ES-I3 (cell line): ENCODE measurements at regions not wholly inside any gene's neighbourhood (a gene's known extent, or its start where the extent isn't known, plus 50 kb on each side); places are given as distances from the start of the nearest gene placed in this dataset.

Source experiments
- H3K36me3 ChIP-seq: 2 replicates; pipeline ENCODE4 v1.6.1; 2013; ENCODE audit warnings: mild to moderate bottlenecking, low read length, control low read depth, moderate library complexity; ENCODE audit not compliant: insufficient read depth
- H3K4me1 ChIP-seq: 2 replicates; pipeline ENCODE4 v1.6.1; 2013; ENCODE audit warnings: mild to moderate bottlenecking, control low read depth, low read length; ENCODE audit not compliant: insufficient read depth
- H3K9ac ChIP-seq: 2 replicates; pipeline ENCODE4 v1.6.1; 2013; ENCODE audit warnings: low read depth, mild to moderate bottlenecking, low read length, moderate library complexity
- H3K9me3 ChIP-seq: 2 replicates; pipeline ENCODE4 v1.6.1; 2013; ENCODE audit warnings: mild to moderate bottlenecking, low read length, moderate library complexity; ENCODE audit not compliant: control insufficient read depth, insufficient read depth

DNA sequence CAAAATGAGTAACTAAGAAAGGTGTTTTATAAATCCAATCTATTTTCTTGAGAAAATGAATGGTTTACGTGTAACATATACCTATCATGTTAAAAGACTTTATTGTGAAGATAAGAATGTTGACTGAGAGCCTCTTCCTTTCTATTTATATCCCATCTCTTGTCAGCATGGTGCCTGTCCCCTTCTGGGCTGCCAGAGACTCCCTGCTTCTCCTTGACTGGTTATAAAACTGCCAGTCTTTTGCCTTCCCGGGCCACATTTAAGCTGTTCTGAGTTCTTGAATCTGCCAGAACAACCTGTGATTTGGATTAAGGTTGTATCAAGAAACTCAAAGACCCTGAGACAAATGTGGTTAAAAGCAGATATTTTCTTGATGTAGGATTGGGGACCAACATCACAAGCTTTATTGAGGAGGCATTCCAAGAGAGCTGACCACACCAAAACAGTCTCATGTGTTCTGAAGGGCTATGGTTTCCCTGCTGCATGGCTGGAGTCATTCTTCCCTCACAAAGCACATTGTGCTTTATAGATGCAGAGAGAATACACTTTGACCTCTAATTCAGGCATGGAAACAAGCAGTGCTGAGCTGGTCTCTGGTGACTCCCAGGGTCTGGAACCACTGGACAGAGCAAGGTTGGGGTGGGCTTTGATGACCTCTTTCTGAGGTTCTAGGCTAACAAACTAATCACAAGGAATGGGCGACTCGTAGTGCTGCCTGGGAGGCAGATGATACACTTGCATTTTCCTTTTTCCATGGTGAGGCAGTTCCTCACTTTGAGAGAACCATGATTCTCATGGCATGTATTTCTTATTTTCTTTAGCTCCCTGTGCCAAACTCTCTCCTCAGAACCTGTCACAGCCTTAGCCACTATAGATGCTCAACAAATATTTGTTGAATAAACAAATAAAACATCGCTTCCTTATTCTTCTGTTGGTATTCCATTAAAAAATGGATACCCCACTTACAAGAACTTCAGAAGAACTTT is 205.0 kb upstream of the PREP start:
- Histone ChIP-seq H3K4me1 (no peaks in the 10 kb centered on the region), H3K9ac (no peak overlapping the region), H3K36me3 (no peaks in the 10 kb centered on the region; the same call in 1 of the 2 replicates), H3K9me3 (no peaks in the 10 kb centered on the region)

DNA sequence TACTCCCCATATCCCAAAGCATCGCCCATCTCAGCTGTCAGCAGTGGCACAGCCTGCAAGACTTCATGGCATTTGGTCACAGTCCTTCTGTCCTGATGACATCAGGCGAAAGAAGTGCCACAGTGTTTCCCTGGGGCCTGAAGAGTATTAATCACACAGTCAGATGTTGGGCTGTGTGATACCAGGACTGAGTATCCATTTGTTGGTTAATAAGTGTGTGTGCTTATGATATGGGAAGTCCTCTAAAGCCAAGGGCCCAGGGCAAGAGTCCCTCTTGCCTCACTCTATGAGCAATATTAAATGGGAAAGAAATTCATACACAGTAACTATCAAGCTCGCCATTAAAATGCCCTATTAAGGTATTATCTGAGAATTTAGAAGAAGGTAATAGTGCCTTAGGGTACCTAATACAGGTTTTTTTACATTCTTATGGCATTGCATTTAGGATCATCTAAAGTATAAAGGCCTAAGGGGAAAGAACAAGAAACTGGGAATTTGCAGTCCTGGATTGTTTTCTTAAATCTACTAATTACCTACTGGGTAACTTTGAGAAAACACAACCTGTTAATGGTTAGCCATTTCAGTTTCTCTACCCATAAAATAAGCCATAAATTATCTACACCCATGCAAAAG is 204.1 kb upstream of the PREP start:
- Histone ChIP-seq H3K9me3 (no peaks in the 10 kb centered on the region), H3K9ac (no peak overlapping the region), H3K4me1 (0 out of 2 replicates have a peak, but pooled peaks cover under 1% of the 10 kb centered on the region), H3K36me3 (no peaks in the 10 kb centered on the region; the same call in 1 of the 2 replicates)

DNA sequence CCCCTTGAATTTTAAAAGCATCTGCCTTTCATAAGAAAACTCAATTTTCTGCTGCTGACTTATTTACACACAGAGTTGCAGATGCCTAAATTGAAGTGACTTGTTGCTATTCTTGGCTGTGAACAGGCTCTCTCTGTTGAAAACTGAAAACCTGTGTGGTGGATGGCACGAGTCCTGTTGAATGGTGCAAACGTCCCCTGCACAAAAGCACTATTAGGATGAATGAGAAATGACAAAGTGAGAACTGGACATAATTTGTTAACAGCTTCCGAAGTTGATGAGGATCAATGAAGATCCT is 201.7 kb upstream of the PREP start:
- Histone ChIP-seq H3K9me3 (no peaks in the 10 kb centered on the region), H3K9ac (no peak overlapping the region), H3K4me1 (peaks cover 16% of the 10 kb centered on the region), H3K36me3 (no peaks in the 10 kb centered on the region; the same call in 1 of the 2 replicates)

DNA sequence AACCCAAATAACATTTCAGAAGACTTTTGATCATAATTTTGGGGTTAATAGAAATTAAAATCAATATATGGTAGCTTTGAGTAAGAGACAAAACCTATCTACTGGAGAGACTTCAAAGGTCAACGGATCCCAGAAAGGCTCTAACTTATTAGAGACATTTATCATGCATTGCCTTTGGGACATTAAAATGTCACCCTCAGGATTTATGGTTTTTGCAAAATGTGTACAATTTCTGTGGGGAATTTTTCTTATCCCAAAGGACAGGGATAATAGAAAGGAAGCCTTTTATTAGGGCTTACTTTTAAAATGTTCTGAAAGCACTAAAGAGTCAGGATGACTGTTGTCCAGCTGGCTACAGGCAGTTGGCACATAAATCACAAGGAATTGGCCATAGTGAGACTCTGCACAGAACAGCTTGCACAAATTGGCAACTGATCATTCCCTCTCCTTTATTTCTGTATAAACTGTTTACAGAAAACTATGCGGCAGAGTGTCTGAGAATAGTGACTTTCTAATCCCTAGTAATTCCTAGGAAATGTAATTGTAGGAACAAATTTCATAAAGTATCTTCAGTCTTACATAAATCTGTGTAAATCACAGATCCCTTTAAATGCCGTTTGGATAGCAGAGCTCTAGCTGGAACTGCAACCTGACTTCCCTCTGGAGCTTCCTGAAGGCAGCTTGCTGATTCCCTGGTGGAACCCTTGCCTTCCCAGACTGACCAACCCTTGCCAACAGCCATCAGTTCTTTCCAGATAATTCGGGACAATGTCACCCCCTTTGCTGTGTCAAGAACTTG is 201.1 kb upstream of the PREP start:
- H3K4me1 ChIP-seq: peaks cover 20% of the 10 kb centered on the region
- no peaks in the 10 kb centered on the region for H3K36me3 ChIP-seq
- no peak overlapping the region for H3K9ac ChIP-seq
- H3K9me3 ChIP-seq: no peaks in the 10 kb centered on the region

DNA sequence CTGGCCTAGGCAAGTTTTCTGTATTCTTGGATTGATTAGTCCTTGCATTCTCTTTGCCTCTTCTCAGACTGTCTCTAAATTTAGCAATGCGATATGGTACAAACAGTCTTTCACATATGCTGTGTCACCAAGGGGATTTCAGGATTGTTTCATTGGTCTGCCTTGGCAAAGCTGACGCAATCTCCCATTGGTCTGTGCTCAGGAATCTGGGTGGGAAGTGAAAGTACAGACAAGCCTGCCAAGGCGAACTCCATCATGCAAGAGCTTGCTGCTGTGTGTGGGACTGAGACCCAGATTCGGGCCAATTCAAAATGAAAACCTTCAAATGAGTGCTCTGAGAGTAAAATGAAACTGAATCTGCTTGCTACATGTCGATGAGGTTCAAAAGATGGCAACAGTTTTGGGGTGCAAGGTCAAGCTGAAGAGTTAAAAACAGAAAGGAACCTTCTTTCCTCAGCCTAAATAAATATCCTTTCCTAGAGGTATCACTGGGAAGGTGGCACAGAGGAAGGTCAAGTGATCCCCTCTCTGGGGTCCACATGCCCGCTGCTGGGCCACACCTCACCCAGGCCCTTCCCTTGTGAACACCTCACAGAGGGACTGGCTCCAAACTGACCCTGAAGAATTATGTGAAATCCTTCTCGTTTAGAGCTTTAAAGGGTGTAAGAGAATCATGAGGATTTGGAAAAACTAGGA is 198.8 kb upstream of the PREP start:
- H3K9ac ChIP-seq: no peak overlapping the region

DNA sequence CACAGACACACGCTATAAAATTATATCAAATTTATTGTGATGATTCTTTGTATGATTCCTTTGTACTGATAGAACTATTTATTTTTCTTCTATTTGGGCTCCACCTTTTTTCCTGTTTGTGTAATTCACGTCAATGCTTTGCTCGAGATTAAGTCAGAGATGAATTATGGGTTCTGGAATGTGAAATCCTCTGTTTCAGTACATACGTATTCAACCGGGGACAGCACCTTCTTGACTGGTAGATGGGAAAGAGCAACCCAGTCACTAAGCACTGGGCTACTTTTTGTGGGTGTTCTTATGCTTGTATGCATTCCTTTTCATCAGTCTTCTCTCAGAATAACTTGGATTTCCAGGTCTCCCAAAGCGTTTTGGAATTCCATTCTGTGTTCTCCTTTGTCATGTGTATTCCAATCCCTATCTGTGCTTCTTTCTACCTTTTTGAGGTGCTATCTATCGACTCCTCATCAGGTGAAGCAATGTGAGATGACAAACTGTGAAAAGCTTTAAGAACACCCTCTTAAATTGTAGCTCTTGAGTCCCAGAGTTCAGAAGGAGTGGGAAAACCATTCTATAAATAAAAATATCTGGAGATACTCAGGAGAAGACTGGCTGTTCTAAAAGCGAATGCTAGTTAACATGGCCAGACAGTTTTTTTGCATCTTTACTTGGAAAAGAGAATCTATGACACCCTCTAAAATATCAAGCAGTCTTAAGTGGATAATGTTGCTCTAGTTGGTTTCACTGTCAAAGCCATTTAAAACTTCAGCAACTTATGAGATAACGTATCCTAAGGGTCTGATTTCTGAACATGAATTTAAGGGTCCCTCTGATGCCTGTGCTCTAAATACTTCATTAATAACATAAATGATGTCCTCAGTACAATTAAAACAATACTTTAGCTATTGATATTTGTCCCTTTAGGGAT is 197.7 kb upstream of the PREP start:
- no peak overlapping the region for H3K9ac ChIP-seq
- H3K36me3 ChIP-seq: no peaks in the 10 kb centered on the region
- peaks cover 29% of the 10 kb centered on the region for H3K4me1 ChIP-seq
- H3K9me3 ChIP-seq: no peaks in the 10 kb centered on the region

More for the DNA sequence above, 198.8 kb upstream of the PREP start:
- peaks cover 20% of the 10 kb centered on the region for H3K4me1 ChIP-seq
- no peaks in the 10 kb centered on the region for H3K9me3 ChIP-seq
- H3K36me3 ChIP-seq: no peaks in the 10 kb centered on the region

DNA sequence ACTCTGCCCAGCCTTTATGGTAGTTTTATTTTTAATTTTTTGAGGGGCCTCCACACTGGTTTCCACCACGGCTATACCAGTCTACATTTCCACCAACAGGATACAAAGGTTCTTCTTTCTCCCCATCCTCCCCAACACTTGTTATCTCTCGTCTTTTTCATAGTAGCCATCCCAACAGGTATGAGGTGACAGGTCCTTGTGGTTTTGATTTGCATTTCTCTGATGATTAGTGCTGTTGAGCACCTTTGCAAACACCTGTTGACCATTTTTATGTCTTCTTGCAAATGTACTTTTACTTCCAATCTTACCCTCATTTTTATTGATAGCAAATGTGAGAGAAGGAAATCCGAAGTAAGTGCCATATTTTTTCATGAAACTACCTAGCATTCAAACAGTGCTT is 195.4 kb upstream of the PREP start:
- Histone ChIP-seq H3K4me1 (peaks cover 48% of the 10 kb centered on the region), H3K36me3 (no peaks in the 10 kb centered on the region), H3K9ac (no peak overlapping the region), H3K9me3 (no peaks in the 10 kb centered on the region)

DNA sequence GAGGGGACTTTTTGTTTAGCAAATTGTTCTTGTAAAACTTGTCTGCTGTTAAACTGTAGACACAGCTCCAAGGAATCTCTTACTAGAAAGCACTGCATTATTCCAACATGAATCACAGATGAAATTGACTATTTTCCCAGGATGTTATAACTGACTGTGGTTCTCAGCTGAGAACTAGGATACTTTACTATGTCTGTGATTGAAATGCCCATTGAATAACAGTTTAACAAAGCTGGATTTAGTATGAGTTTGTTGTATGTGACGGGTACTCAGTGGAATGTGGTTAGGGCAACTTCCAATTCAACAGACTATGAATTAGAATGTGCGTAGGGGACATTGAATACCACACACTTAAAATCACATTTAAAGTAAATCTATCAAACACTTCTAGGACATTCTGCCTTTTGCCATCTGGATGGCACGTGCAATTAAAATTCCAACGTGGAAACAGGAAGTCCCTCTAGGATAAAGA is 193.4 kb upstream of the PREP start:
- Histone ChIP-seq H3K9ac (no peak overlapping the region), H3K36me3 (no peaks in the 10 kb centered on the region), H3K4me1 (peaks cover 55% of the 10 kb centered on the region)

DNA sequence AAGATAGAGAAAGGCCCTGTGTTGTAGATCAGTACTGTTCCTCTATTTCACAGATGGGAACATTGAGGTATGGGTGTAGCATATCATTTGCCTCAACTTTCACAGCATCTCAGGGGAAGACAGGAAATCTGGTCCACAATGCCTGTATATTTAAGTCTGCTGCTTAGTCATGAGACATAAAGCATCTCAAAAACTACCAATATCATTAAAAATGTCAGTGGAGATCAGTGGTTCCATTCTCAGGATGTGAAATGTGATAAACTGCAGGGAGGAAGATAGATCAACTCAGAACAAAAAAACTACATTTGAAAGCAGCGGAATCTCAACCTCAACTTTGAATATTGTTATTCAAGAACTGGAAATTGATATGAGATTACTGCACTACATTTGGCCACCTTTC is 192.9 kb upstream of the PREP start:
- Histone ChIP-seq H3K36me3 (no peaks in the 10 kb centered on the region), H3K4me1 (peaks cover 58% of the 10 kb centered on the region), H3K9me3 (no peaks in the 10 kb centered on the region), H3K9ac (no peak overlapping the region)

More for the DNA sequence above, 193.4 kb upstream of the PREP start:
- no peaks in the 10 kb centered on the region for H3K9me3 ChIP-seq

DNA sequence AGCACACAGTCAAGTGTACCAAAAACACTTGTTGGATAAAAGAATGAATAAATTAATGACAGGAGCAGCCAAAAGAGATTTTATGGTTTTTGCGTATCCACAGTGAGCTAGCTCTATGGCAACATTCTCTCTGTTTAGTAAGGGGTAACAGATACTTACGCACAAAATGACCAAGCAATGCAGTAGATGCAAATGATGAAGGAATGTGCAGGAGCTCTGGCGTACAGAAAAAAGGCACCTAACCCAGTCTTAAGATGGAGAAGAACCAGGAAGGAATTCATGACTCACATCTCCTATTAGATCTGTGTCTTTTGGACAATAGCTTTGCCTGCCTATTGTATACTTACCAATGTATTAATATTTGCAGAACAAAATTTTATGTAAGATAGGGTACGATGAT is 191.9 kb upstream of the PREP start:
- no peaks in the 10 kb centered on the region for H3K9me3 ChIP-seq
- H3K4me1 ChIP-seq: peaks cover 60% of the 10 kb centered on the region
- H3K36me3 ChIP-seq: no peaks in the 10 kb centered on the region
- H3K9ac ChIP-seq: no peak overlapping the region

DNA sequence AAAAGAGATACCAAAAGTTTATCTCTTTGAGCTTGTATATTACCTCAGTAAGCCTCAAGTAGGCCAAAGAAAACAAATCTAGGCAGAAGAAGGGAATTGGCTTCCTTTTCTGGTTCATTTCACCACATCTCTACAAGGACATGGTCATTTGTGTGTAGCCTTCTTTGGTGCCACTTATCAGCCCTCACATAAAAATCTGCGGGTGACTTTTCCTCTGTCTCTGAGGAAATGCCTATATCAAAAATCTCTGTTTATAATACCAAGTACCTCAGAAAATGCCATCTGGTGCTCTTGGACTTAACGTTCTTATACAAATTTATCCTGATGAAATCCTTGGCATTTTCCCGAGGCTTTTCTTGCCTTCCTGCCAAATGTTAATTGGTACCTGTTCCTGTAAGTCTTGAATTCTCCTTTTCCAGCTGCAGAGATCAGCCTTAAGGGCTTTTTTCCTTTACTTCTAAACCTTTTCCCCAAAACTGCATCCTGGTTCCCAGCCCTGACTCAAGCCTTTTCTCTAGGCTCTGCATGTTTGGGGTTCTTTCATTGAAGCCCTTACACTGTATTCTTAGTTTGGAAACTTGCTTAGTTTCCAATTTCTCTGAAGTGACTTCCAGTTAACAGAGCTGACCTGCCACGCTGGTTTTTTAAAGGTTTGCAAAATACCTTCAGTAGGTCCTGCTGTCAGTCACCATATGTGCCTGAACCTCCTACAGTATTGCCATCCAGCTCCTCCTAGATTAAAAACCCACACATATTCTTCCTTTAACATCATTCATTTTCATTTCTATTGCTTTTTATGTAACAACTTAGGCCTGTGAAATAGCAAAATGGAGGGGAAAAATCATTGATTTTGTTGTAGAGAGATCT is 191.2 kb upstream of the PREP start:
- H3K4me1 ChIP-seq: peaks cover 53% of the 10 kb centered on the region
- H3K9me3 ChIP-seq: no peaks in the 10 kb centered on the region
- H3K9ac ChIP-seq: no peak overlapping the region
- H3K36me3 ChIP-seq: no peaks in the 10 kb centered on the region

DNA sequence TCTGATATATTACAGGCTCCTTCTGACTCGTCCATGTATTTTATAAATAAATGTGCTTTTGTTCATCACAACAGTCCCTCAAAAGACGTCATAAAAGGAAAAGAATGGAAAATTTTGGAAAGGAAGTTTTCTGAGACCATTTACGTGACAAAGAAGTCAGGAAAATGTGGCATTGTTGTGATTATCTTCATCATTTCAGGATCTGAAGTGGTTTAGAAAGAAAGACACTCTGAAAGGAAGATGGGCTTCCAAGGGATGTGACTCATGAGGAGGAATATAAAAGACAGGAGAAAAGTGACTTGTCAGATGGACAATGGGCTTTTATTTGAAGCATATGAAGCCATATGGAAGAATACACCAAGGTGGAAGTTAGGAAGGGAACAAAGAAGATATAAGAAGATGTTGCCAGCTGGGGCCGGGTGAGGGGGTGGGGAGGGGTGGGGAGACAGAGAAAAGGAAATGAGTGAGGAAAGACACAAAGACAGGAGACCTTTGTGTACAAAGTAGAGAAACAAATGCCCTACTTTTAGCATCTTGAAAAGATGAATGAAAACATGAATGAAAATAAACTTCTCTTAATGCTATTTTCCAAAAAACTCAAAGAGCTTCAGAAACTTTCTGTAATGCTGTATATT is 190.3 kb upstream of the PREP start:
- no peaks in the 10 kb centered on the region for H3K9me3 ChIP-seq

More for the DNA sequence above, 190.3 kb upstream of the PREP start:
- Histone ChIP-seq H3K9ac (no peak overlapping the region), H3K4me1 (peaks cover 53% of the 10 kb centered on the region), H3K36me3 (no peaks in the 10 kb centered on the region)
